NCI-H226 (cell line): ENCODE measurements at regions not wholly inside any gene's neighbourhood (a gene's known extent, or its start where the extent isn't known, plus 50 kb on each side); places are given as distances from the start of the nearest gene placed in this dataset.
"Not testable (repeated sequence)": the region's sequence is repeated elsewhere in the genome, so short reads cannot be mapped to it uniquely, and the experiment has no call there.

ENCODE experiments used
- DNase-seq: peaks from one replicate; pipeline ENCODE4 v3.0.0-alpha.2; 2015

DNA sequence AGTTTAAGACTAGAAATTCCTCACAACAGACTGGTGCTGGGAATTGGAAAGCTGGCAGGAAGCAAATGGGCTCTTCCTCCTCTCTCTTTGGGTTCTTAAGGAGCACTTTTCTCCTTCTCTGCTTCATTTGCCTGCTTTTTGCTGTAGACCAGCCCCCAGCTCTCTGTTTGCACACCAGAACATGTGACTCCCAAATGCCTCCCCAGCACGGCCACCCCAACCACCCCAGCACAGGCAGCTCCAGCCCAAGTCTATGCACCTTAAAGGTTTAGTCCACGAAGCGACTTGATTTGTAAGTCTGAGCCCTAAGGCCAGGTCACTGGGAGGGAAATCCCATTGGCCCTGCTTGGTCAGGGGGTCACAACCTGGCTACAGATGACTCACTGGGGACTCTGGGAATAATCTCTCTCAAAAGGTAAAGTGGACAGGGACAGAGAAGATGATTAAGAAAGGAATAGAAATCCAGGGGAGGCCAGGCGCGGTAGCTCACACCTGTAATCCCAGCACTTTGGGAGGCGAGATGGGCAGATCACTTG is 377.8 kb upstream of the PROK2 start:
- no peak for DNase-seq

DNA sequence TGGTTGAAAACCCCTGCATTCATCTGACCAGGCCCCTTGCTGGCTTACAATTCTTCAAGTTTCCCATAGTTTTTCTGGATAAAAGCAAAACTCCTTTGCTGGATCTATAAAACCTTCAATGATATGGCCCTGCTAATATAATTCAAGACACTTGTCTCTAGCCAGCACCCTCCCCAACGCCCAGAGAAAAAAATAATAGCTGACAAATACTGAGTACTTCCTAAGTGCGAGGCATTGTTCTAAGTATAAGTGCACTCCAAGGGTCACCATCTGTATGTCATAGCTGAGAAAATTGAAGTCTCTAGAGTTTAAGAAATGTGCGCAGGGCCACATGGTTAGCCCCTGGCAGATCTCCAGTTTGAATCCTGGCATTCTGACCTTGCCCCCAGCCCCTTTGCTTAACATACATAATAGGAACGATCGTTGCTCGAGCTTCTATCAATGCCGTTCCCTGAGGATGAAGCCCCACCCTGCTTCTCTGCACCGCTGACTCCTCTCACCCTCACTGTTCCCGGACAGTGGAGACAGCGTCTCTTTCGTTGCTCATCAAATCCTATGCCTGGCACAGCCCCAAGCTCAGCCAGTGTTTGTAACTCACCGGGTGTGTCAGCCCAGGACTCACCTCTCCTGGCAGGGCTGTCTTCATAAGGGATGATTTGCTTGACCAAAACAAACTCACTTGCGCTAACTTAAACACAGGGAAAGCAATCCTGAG is 377.1 kb upstream of the PROK2 start:
- peak; percentile 44 for DNase-seq

DNA sequence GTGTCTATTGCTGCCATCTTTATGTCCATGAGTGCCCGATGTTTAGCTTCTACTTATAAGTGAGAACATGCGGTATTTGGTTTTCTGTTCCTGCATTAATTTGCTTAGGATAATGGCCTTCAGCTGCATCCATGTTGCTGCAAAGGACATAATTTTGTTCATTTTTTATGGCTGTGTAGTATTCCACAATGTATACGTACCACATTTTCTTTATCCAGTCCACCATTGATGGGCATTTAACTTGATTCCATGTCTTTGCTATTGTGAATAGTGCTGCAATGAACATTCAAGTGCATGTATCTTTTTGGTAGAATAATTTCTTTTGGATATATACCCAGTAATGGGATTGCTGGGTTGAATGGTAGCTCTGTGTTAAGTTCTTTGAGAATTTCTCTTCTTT is 376.3 kb upstream of the PROK2 start:
- not testable (repeated sequence) for DNase-seq

DNA sequence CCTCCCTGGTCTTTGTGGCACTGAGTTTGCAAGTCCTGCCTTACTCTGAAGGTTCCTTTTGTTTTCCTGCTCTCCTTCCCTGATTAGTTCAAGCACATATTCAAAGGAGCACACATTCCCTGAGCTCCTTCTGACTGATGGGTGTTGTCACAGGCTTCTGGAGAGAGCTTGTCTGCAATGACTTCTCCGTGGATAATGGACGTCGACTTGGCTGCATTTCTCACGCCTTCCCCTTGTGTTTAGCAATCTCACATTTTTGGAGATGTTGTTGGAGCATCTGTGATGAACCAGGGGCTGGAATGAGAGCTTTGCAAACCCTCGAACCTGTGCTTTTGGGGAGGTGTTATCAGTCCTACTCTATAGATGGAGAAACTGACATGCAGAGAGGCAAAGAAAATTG is 375.4 kb upstream of the PROK2 start:
- no peak for DNase-seq

DNA sequence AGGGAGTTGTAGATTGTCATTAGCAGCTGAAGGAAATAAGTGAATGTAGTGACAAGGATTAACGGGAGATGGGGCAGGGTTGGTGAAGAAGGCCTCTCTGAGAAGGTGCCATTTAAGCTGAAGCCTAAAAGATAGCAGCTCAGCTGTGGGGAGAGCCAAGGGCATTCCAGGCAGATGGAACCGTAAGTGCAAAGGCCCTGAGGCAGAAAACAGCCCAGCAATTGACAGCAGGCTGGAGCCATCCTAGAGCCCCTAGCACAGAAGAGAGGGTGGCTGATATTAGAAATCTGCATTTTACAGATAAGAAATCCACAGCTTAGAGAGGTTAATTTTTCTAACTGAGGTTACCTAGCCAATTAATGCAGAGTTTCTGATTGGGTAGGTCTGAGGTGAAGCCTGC is 374.5 kb upstream of the PROK2 start:
- no peak for DNase-seq

DNA sequence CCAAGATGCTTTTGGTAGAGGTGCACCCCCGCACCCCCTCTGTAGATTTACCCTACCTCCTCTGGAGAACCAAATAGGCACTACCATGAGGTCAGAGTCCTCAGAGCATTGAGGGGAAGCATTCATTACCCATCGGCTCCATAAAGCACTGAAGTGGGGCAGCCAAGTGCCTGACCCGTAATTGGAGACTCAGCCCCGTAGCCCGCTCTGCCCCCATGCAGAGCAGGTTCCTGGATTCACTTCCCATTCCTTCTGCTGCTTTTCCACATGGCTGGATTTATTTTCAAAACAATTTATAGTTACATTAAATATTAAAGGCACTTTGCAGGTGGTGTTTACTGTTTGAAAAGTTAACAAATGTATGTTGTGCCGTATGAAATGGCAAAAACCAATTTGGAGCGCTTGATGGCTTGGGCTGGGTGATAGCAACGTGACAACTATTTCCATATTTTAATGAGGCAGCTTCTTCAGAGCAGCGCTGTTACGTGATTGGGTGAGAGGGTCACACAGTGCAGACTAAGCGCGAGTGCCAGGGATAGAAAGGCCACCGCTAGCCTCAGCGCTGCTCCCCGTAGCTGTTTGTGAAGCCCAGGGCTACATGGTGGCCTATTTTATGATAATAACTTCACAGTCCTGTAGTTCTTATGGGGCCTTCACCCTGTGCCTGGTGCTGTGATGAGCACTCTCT is 373.8 kb upstream of the PROK2 start:
- DNase-seq: no peak

DNA sequence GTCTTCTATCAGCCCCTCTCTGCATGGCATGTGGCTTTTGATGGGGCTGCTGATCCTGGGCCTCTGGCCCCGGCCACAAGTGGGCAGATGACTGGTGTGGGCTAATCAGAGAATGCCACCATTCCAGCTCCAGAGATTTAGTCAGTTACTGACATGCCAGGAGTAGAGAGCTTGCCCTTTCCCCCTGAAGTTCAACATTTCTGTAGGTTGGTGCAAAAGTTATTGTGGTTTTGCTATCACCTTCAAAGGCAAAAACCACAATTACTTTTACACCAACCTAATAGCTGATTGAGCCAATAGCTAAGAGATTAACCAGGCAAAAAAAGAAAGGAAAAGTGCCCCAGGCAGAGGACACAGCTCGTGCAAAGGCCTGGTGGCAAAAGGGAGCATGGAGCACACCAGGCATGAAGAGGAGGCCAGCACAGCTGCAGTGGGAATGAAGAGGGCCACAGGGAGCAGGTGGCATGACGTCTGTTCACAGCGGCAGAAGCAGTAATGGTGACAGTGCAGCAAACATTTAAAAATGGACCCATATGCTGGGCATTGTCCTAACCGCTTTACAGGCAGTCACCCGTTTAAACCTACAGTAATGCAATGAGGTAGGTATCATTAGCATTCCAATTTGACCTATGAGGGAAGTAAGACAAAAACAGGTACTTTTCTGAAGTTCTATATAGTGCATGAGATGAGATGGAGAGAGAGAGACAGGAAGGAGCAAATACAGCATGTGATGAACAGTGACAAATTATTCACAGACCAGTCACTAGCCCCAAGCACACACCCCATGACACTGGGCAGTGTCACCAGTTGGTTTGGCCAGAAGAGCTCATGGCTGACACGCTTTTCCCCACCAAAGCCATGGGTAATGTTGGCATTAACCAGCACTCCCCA is 373.0 kb upstream of the PROK2 start:
- DNase-seq: no peak

DNA sequence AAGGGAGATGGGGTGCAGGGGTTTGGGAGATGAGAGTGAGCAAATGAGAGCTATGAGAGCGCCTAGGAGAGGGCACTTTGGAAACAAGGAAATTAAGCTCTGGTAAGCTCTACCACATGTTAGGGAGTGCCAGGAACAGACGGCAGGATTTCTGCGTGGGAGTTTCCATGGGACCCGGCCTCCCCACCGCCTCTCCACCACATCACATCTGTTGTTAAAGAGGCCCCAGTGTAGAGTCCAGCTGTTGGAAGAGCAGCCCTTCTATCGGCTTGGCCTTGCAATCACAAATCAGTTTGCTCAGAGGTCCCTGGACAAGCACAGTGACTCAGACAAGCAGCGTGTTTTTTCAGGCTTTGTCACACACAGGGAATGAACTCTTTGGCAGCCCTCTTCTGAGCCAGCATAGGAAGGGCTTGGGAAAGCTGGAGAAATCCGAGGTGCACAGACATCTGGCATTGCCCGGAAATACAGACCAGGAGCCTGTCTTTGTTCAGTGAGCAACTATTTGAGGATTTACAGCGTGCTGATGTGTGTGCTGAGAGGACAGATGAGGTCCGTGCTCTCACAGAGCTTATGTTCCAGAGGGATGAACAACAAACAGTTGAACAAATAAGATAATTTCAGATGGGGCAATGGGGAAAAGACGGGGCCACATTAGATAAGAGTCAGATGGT is 370.6 kb upstream of the PROK2 start:
- DNase-seq: no peak

DNA sequence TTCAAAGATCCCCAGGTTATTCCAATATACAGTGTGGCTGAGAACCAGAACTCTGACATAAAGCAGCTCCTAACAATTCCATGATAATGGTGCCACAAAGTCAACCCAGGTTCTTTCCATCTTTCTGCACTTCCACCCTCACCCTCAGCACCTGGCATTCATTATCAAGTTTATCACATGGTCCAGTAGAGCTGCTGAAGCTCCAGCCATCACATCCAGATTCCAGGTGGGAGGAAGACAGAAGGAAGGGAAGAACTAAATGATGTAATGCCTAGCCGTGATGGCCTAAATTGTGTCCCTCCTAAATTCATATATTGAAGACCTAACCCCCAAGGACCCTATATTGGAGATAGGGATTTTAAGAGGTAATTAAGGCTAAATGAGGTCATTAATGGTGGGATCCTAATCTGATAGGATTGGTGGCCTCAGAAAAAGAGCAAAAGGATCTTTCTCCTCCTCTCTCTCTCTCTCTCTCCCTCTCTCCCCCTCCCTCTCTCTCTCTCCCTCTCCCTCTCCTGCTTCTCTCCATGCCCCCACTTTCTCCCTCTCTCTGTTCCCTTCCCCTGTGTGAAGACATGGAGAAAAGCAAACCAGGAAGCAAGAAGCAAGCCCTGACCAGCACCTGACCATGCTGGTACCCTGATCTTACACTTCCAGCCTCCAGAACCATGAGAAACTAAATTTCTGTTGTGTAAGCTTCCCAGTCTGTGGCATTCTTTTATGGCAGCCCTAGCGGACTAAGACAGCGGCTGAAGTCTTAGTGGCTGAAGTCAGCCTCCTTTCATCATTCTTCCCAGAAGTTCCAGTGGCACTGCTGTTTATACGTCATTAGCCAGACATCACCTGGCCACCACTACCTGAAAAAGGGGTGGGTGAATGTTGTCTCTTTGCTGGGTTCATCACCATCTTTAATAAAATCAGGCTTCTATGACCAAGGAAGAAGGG is 369.7 kb upstream of the PROK2 start:
- DNase-seq: no peak

DNA sequence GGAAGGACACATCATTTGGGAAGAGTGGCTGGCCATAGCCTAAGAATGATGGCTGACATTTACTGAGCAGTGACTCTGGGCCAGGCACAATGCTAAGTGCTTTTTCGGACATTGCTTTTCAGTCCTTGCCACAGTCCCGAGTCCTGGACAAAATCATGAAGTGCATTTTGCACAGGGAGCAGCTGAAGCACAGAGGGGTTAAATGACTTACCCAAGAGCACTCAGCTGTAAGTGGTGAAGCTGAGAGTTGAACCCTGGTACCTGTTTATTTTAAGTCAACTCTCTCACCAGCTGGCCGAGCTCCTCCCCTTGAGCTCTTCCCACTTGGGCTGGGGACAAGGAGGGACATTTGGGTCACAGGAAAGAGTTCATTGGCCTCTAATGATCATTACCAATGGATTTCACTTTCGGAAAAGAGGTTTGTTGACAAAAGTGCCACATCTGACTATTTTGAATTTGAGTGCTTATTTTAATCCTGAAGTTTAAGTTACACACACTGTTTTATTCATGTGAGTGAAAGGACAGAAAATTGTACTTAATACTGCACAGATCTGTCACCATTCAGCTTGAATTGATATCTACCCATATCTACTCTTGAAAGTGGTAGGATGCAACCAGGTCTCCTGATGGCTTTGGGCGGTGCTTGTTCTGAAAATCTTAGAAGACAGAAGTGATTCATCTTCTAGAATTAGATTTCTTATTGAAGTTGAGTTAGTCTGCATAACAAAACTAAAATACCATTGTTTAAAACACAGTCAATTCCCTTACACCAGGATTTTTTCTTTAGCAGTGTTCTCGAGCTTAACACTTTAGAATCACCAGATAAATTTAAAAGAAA is 368.7 kb upstream of the PROK2 start:
- DNase-seq: no peak

DNA sequence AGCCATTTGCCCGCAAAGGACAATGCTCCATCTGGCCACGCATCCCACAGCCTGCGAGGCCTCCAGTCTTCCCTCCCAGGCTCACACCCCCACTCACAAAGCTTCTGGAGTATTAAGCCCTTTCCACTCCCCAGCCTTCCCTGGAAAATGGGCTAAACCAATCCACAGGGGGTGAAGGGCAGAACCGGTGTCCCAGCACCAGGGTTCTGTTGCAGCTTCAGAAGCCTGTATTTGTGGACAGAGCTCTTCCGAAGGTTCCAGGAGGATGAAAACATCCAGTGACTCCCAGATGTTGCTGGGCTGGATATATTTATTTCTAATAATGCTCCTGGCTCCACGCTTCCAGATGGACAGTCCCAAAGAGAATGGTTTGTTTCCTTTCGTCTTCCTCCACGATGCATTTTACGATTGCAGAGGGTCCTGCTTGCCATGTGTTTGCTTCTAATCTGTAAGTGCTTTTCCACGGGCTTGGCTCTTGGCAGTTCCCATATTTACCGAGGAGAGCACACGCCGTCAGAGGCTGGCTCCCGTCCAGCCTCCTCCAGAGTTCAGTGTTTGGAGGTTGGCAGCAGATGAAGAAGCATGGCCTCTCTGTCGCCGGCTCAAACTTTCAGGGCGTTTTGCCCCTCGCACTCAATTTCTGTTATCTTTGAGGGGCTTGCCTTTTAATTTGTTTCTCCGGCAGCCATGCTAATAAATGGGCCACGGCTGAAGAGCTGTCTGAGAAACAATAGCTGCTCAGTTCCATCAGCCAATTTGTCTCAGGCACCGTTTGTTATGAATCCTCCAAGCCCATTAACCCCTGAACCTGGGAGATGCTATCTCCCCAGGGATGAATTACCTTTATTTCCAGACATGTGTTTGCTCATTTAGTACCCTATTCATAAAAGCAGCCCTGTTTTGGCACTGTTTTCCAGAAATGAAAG is 367.9 kb upstream of the PROK2 start:
- DNase-seq: no peak

DNA sequence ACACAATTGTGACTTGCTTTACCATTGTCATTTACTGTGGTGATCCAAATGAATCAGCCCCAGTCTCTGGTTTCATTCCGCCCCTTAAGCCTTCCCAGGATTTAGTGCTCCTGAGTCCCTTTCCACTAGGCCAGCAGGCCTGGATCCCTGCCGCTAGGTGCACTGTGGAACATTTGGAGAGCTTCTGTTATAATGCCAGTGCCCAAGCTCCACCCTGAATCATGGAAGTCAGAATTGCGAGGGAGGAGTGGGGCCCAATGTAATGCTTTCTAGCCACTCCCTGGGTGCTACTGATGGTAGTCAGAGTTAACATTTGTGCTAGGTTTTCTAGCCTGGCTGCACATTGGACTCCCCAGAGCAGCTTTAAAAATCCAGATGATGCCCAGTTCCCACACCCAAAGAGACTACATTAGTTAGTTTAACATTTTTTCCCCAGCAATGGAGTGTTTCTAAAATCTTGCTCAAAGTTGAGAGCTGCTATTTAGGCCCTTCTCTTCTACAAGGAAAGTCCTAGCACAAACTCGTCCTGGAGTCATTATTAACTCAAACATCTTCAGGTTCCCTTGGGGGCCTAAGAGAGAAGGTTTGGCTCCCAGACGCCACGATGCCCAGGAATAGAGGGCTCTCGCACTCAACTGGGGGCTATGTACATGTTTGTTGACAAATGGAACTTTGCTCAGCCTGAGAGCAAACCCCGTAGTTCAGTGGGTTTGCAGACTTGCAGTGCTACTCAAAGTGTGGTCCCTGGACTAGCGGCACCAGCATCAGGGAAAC is 366.7 kb upstream of the PROK2 start:
- no peak for DNase-seq

DNA sequence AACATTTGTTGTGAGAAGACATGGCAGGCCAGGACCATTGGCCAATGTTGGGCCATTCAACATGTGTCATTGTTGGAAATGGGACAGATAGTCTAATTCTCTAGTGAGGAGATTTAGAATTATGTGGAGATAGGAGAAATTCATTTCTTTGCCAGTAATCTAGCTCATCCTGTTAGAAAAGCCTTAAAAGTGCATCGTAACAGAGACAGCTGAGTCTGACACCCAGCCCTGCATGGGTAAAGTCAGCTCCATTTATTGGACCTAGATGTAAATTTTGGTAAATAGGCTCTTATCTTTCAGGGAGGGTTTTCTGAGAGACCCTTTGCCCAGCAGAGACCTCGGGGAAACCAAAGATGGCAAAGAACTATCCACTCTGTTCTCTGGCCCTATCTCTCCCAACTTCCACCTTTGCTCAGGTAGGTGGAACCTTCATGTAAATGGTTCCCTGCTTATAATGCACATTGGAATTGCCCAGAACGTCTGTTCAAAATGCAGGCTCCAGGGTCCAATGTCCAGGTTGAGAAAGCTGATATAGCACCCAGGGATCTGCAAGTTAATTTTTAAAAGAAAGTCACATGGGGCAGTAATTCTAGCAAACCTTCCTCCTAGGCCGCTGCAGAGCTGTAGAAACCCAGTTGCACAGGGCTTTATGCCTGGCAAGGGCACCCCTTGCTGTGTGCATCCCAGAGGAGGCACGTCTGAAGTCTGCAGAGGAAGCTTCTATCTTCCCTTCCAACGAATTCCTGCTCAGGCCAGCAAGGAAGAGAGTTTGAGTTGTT is 365.9 kb upstream of the PROK2 start:
- DNase-seq: no peak

DNA sequence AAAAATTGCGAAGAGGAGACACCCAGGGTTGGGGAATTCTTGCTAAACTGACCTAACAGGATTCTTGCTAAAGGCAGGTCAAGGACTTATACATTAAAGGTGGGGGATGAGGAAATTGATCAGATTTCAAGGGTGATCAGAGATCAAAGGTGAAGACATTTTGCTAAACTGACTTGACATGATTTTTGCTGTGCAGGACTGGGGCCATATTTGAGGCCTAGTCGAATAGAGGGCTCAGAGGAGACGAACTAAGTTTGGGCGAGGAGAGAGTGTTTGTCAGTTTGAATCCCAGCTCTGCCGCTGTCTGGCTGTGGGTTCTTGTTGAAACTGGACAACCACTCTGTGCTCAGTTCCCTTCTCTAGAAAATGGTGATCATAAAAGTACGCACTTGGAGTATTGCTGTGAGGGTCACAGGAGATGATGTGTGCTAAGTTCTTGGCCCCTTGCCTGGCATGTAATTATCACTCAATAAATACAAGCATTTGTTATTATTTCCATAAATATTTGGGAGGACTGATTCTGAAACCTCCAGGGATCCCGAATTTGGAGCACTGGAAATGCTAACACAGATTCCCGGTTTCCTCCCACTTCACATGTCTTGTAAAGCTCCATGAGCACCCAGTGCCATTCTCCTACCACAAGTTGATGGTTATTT is 364.8 kb upstream of the PROK2 start:
- no peak for DNase-seq

DNA sequence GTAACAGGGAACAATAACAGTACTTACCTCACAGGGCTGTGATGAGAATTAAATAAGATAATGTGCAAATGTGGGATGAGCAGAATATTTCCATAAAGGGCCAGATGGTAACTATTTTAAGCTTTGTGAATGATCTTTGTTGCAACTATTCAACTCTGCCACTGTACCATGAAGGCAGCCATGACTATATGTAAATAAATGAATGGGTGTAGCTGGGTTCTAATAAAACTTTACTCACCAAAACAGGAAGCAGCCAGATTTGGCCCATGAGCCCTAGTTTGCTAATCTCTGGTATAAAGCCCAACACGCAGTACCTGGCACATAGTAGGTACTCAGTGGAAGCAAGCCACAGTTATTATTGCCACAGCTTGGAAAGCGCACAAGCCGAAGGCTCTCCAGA is 362.7 kb upstream of the PROK2 start:
- no peak for DNase-seq

DNA sequence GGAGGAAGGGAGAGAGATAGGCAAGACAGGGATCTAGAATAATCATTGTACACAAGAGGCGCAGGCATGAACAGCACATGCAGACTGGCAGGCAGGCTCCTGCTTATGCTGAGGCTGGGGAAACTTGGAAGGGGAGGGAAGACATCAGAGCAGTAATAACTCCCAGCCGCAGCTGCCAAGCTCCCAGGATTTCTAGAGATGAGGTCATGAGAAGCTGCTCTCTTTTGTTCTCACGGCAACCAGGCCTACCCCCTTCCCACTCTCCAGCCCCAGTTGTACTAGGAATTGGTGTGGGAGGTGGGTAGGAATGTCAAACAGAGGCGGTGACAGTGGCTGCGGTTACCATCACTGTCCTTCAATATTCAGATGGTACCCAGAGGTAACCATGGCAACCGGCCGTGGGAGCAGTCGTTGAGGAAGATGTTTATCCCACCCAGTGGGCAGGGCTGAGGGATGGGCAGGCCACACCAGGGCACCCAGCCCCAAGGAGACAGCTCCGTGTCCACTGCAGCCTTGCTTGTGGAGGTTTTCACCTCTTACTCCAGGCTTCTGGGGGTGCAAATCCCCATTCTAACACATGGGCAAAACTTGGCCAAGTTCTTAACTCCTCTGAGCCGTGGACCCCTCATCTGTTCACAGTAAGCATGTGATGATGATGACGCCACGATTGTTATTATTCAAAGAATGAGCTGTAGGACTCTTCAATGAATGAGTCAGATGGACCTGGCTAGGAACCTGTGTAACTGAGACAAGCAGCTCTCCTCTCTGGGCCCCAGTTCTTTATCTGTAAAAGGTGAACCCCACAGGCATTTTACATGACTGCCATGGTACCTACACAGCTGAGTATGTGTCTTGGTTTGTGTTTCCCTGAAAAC is 360.8 kb upstream of the PROK2 start:
- DNase-seq: no peak
